SK-N-MC (cell line): ENCODE measurements at regions not wholly inside any gene's neighbourhood (a gene's known extent, or its start where the extent isn't known, plus 50 kb on each side); places are given as distances from the start of the nearest gene placed in this dataset.

ENCODE experiments used
- EZH2 ChIP-seq: fragments of 200-600 bp; sonication (generic); IDR thresholded peaks from one replicate; pipeline ENCODE4 v1.6.1; 2017; ENCODE audit warnings: antibody characterized with exemption
- POLR2AphosphoS5 ChIP-seq: IDR thresholded peaks from 2 replicates; pipeline ENCODE4 v1.6.1; 2012; ENCODE audit warnings: mild to moderate bottlenecking, low read depth, low read length, borderline replicate concordance

DNA sequence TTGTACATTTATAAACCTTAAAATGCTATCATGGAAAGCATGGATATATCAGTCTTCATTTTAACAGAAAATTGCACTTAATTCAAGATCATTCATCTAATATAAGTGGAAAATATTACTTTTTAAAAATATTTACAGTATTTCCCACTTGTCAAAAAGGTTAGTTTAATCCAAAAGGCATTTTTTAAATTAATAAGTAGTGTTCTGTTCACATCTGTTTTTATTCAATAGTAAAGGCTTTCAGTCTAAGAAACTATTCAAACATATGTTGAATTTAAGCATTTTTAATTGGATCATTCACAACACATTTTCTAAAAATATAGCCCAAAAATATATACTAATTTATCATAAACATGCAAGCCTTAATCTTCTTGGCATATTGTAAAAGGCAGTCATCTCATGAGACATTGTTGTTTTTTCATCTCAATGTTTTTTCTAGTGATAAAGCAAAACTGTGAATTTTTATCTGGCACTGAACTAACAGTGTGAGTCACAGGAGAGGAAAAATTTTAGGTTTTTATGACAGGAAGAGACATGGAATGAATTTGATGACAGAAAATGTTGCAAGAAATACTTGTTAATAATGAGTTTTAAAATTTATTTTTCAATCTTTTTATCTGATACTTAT, 1642.5 kb upstream of the TMEFF2 start:
- TF ChIP-seq POLR2AphosphoS5 (no peak), EZH2 (no peak)
